Liver (tissue), 8 donors: ENCODE measurements at regions not wholly inside any gene's neighbourhood (a gene's known extent, or its start where the extent isn't known, plus 50 kb on each side); places are given as distances from the start of the nearest gene placed in this dataset.

Experiments used
- DNase-seq: peaks from one replicate; pipeline ENCODE4 v3.0.0-alpha.2; 2017; ENCODE audit warnings: low spot score
- H3K27ac ChIP-seq, 2 donors: one replicate each; pipeline ENCODE4 v1.7.0; 2013; ENCODE audit warnings: inconsistent platforms in 2 of 2, low read length in 2 of 2, control low read depth in 1 of 2, low read depth in 1 of 2, mild to moderate bottlenecking in 1 of 2
- H3K27me3 ChIP-seq, 4 donors: one replicate each; pipeline versions ENCODE4 v1.6.1 to v1.7.0; 2013; ENCODE audit warnings: low read length in 3 of 4, inconsistent platforms in 1 of 4, mild to moderate bottlenecking in 1 of 4, moderate library complexity in 1 of 4; ENCODE audit not compliant: control insufficient read depth in 4 of 4, insufficient read depth in 4 of 4
- H3K36me3 ChIP-seq, 4 donors: one replicate each; pipeline versions ENCODE4 v1.6.1 to v1.7.0; 2013; ENCODE audit warnings: low read length in 3 of 4, mild to moderate bottlenecking in 3 of 4, low read depth in 1 of 4, moderate library complexity in 1 of 4; ENCODE audit not compliant: control insufficient read depth in 4 of 4, insufficient read depth in 3 of 4
- H3K4me1 ChIP-seq, 4 donors: one replicate each; pipeline versions ENCODE4 v1.6.1 to v1.7.0; 2013; ENCODE audit warnings: low read length in 3 of 4, mild to moderate bottlenecking in 3 of 4, moderate library complexity in 1 of 4; ENCODE audit not compliant: control insufficient read depth in 4 of 4, insufficient read depth in 4 of 4
- H3K4me3 ChIP-seq, 3 donors: one replicate each; pipeline versions ENCODE4 v1.6.1 to v1.7.0; 2013; ENCODE audit warnings: low read length in 3 of 3, control low read depth in 1 of 3, low read depth in 1 of 3, mild to moderate bottlenecking in 1 of 3
- H3K9ac ChIP-seq, 2 donors: one replicate each; pipeline ENCODE4 v1.7.0; 2013; ENCODE audit warnings: low read length in 2 of 2, mild to moderate bottlenecking in 2 of 2, moderate library complexity in 2 of 2, control low read depth in 1 of 2, low read depth in 1 of 2
- H3K9me3 ChIP-seq, 4 donors: one replicate each; pipeline versions ENCODE4 v1.6.1 to v1.7.0; 2013; ENCODE audit warnings: low read length in 3 of 4; ENCODE audit not compliant: control insufficient read depth in 4 of 4
- ATF3 ChIP-seq: IDR thresholded peaks from 2 replicates; pipeline ENCODE4 v1.6.1; 2016; ENCODE audit warnings: antibody characterized with exemption
- CTCF ChIP-seq: fragments of 150-350 bp; IDR thresholded peaks from 2 replicates; pipeline ENCODE4 v1.5.1; 2017; ENCODE audit warnings: improper control_type of control experiment, low read depth, low read length; ENCODE audit not compliant: missing input control
- EGR1 ChIP-seq, 2 donors: IDR thresholded peaks; 2 replicates each; pipeline ENCODE4 v1.6.1; 2016 to 2018; ENCODE audit warnings: antibody characterized with exemption in 2 of 2, low read depth in 2 of 2
- FOXA1 ChIP-seq: IDR thresholded peaks from 2 replicates; pipeline ENCODE4 v1.6.1; 2016; ENCODE audit warnings: antibody characterized with exemption
- FOXA2 ChIP-seq: IDR thresholded peaks from 2 replicates; pipeline ENCODE4 v1.6.1; 2016; ENCODE audit warnings: antibody characterized with exemption
- GABPA ChIP-seq, 2 donors: IDR thresholded peaks in 1 of 2; conservative IDR thresholded peaks in 1 of 2; 2 replicates each; pipeline ENCODE4 v1.6.1; 2016; ENCODE audit warnings: antibody characterized with exemption in 2 of 2, mild to moderate bottlenecking in 1 of 2, moderate library complexity in 1 of 2
- HNF4A ChIP-seq, 2 donors: conservative IDR thresholded peaks; 2 replicates each; pipeline ENCODE4 v1.6.1; 2016; ENCODE audit warnings: antibody characterized with exemption in 2 of 2, mild to moderate bottlenecking in 2 of 2
- HNF4G ChIP-seq: IDR thresholded peaks from 2 replicates; pipeline ENCODE4 v1.6.1; 2016; ENCODE audit warnings: antibody characterized with exemption
- JUND ChIP-seq, 2 donors: IDR thresholded peaks; 2 replicates each; pipeline ENCODE4 v1.6.1; 2016; ENCODE audit warnings: antibody characterized with exemption in 2 of 2
- MAX ChIP-seq: IDR thresholded peaks from 2 replicates; pipeline ENCODE4 v1.6.1; 2016; ENCODE audit warnings: antibody characterized with exemption
- NR2F2 ChIP-seq: IDR thresholded peaks from 2 replicates; pipeline ENCODE4 v1.6.1; 2016; ENCODE audit warnings: antibody characterized with exemption
- RAD21 ChIP-seq, 2 donors: IDR thresholded peaks; 2 replicates each; pipeline ENCODE4 v1.6.1; 2016; ENCODE audit warnings: antibody characterized with exemption in 2 of 2, mild to moderate bottlenecking in 2 of 2
- REST ChIP-seq: IDR thresholded peaks from 2 replicates; pipeline ENCODE4 v1.6.1; 2016; ENCODE audit warnings: antibody characterized with exemption, mild to moderate bottlenecking
- RXRA ChIP-seq, 2 donors: IDR thresholded peaks; 2 replicates each; pipeline ENCODE4 v1.6.1; 2017 to 2018; ENCODE audit warnings: antibody characterized with exemption in 2 of 2, mild to moderate bottlenecking in 1 of 2
- SP1 ChIP-seq: IDR thresholded peaks from 2 replicates; pipeline ENCODE4 v1.6.1; 2018; ENCODE audit warnings: antibody characterized with exemption, mild to moderate bottlenecking
- TAF1 ChIP-seq: conservative IDR thresholded peaks from 2 replicates; pipeline ENCODE4 v1.6.1; 2016; ENCODE audit warnings: antibody characterized with exemption, mild to moderate bottlenecking
- YY1 ChIP-seq: IDR thresholded peaks from 2 replicates; pipeline ENCODE4 v1.6.1; 2016; ENCODE audit warnings: antibody characterized with exemption, mild to moderate bottlenecking
- ZBTB33 ChIP-seq: IDR thresholded peaks from 2 replicates; pipeline ENCODE4 v1.6.1; 2016; ENCODE audit warnings: antibody characterized with exemption
- WGBS: extraction: QIAGEN DNeasy Blood & Tissue Kit; methylation state at CpG from one replicate; pipeline ENCODE4 v1.1.7; 2013; 5-methylcytosine and 5-hydroxymethylcytosine counted together
- donor health status: healthy.
- donor health status: healthy.
- donor health status: healthy.
- donor health status: healthy.
- donor health status: healthy.

GRCh38 chr4:155479835-155480234 lies 103.1 kb upstream of the MAP9 start:
- H3K9me3 ChIP-seq, result peaks cover 0 to 2% (median 0%) of the 10 kb centered on the region in 4 donors
- WGBS, result 91% methylated on average over 1 of the region's 1 CpG
- no peaks in the 10 kb centered on the region for H3K36me3 ChIP-seq
- no peaks in the 10 kb centered on the region for H3K4me1 ChIP-seq
- DNase-seq, result no peak
- no peak overlapping the region for H3K4me3 ChIP-seq
- H3K27me3 ChIP-seq, result no peaks in the 10 kb centered on the region
- no peak overlapping the region for H3K9ac ChIP-seq
- H3K27ac ChIP-seq, result no peak overlapping the region
- TF ChIP-seq FOXA1 (no peak), HNF4A (conservative IDR thresholded peaks at IDR 0.05) (no peak), EGR1 (IDR thresholded peaks at IDR 0.05; ENCODE audit: low read depth in 2 of 2) (no peak), FOXA2 (no peak), GABPA (IDR thresholded peaks at IDR 0.05 in 1 of 2, conservative IDR thresholded peaks at IDR 0.05 in 1 of 2) (no peak), YY1 (no peak), RXRA (IDR thresholded peaks at IDR 0.05) (no peak), SP1 (no peak), NR2F2 (no peak), CTCF (no peak), JUND (IDR thresholded peaks at IDR 0.05) (no peak), MAX (no peak), RAD21 (IDR thresholded peaks at IDR 0.05) (no peak), ATF3 (no peak), HNF4G (no peak), TAF1 (no peak)

- no peak for TF ChIP-seq JUND (IDR thresholded peaks at IDR 0.05)
- no peak for TF ChIP-seq FOXA2
- TF ChIP-seq SP1, result no peak
- TF ChIP-seq RXRA (IDR thresholded peaks at IDR 0.05), result no peak
- TF ChIP-seq RAD21 (IDR thresholded peaks at IDR 0.05), result no peak
- no peak for TF ChIP-seq MAX
- TF ChIP-seq FOXA1, result no peak
- TF ChIP-seq GABPA (IDR thresholded peaks at IDR 0.05 in 1 of 2, conservative IDR thresholded peaks at IDR 0.05 in 1 of 2), result no peak
- TF ChIP-seq NR2F2, result no peak
- no peak for TF ChIP-seq ZBTB33
- TF ChIP-seq TAF1, result no peak
- no peak for TF ChIP-seq EGR1 (IDR thresholded peaks at IDR 0.05; ENCODE audit: low read depth in 2 of 2)
- TF ChIP-seq REST, result no peak
- no peak for TF ChIP-seq YY1
- TF ChIP-seq ATF3, result no peak
- TF ChIP-seq HNF4A (conservative IDR thresholded peaks at IDR 0.05), result no peak
- H3K9me3 ChIP-seq, result peaks cover 0 to 2% (median 0%) of the 10 kb centered on the region in 4 donors
- no peak overlapping the region for H3K4me3 ChIP-seq
- no peaks in the 10 kb centered on the region for H3K36me3 ChIP-seq
- WGBS, result 68% methylated on average over 3 of the region's 3 CpGs
- no peak for DNase-seq
- no peaks in the 10 kb centered on the region for H3K27me3 ChIP-seq
- no peak overlapping the region for H3K9ac ChIP-seq
- H3K4me1 ChIP-seq, result no peaks in the 10 kb centered on the region
- H3K27ac ChIP-seq, result no peak overlapping the region
Observed at GRCh38 chr4:155478336-155478835, 101.6 kb upstream of the MAP9 start.
